ENCODE measurements at regions not wholly inside any gene's neighbourhood (a gene's known extent, or its start where the extent isn't known, plus 50 kb on each side); places are given as distances from the start of the nearest gene placed in this dataset.

DNA sequence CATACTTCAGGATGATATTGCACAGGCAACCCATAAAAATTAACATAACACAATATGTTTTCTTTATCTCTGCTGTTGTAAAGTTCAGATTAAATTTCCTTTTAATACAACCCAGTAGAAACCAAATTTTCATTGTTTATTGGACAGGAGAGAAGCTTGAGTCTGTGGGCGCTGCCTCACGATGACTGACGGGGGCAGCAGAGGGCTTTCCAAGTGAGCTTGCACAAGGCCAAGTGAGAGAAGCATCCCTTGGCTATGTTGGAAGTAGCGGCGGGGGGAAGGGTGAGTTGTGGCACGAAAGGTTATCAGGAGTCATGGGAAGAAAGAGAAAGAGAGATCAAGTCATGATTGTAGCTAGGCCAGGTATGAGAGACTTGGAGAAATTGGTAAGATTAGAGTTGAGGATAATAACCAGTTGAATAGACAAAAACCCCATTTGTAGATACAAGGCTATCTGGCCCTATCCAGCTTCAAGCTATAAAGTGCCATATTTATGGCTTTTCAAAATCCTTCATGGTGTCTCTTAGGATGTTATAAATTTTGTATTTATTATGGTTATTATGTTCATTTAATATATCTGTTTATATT lies 413.7 kb upstream of the FAM98A start:
- Mint-ChIP-seq H3K36me3 (ENCODE audit: insufficient read depth) (peaks cover 3% of the 10 kb centered on the region), H3K27ac (no peak overlapping the region), H3K4me3 (ENCODE audit: low read depth) (no peak overlapping the region), H3K9me3 (ENCODE audit: low read depth) (peaks cover 19% of the 10 kb centered on the region), H3K4me1 (ENCODE audit: low read depth) (peaks cover 2% of the 10 kb centered on the region), H3K27me3 (no peaks in the 10 kb centered on the region)
- peak; percentile 58 for DNase-seq (ENCODE audit: low spot score, unreplicated experiment)
- TF ChIP-seq, protein P1, sequence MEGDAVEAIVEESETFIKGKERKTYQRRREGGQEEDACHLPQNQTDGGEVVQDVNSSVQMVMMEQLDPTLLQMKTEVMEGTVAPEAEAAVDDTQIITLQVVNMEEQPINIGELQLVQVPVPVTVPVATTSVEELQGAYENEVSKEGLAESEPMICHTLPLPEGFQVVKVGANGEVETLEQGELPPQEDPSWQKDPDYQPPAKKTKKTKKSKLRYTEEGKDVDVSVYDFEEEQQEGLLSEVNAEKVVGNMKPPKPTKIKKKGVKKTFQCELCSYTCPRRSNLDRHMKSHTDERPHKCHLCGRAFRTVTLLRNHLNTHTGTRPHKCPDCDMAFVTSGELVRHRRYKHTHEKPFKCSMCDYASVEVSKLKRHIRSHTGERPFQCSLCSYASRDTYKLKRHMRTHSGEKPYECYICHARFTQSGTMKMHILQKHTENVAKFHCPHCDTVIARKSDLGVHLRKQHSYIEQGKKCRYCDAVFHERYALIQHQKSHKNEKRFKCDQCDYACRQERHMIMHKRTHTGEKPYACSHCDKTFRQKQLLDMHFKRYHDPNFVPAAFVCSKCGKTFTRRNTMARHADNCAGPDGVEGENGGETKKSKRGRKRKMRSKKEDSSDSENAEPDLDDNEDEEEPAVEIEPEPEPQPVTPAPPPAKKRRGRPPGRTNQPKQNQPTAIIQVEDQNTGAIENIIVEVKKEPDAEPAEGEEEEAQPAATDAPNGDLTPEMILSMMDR (IDR thresholded peaks at IDR 0.05; ENCODE audit: unreplicated experiment): peak; percentile 88

DNA sequence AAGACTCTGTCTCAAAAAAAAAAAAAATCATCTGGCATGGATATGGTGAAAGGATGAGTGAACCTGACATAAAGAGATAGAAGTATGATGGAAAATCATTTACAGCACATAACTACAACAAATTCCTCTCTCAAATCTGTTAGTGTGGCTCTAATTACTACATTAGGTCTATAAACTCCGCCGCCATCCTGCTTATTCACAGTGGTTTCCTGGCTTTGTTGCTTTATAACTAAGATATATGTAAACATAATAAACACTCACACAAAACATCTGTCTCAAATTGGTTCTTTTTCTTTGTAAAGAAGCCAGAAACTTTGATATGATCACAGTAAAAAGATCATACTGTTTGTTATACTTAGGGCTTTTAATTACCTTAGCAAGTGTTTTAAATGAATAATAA lies 412.6 kb upstream of the FAM98A start:
- TF ChIP-seq, protein P1 (IDR thresholded peaks at IDR 0.05; ENCODE audit: unreplicated experiment): no peak
- Mint-ChIP-seq H3K9me3 (ENCODE audit: low read depth) (peaks cover 19% of the 10 kb centered on the region), H3K36me3 (ENCODE audit: insufficient read depth) (peaks cover 3% of the 10 kb centered on the region)

DNA sequence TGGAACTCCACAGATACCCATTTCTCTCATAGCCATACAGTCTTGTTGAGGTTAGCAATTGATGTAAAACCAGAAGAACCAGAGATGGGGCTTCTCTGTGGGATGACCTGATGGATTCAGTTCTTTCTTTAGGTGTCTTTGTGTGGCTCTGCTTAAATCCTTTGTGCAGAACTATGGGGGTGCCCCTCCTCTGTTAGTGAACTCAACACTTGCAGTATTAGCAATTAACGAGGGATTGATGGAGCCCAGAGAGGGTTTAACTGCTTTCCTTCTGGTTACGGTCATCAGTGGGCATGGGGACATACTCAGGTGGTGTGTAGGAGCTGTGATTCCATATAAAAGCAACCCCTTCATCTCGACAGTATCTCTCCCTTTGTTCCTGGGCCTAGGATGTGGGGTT lies 406.8 kb upstream of the FAM98A start:
- Mint-ChIP-seq H3K9me3 (ENCODE audit: low read depth) (peaks cover 3% of the 10 kb centered on the region), H3K27ac (no peak overlapping the region), H3K36me3 (ENCODE audit: insufficient read depth) (no peaks in the 10 kb centered on the region), H3K27me3 (no peaks in the 10 kb centered on the region), H3K4me1 (ENCODE audit: low read depth) (no peaks in the 10 kb centered on the region), H3K4me3 (ENCODE audit: low read depth) (no peak overlapping the region)
- TF ChIP-seq, protein P1 (IDR thresholded peaks at IDR 0.05; ENCODE audit: unreplicated experiment): no peak
- no peak for DNase-seq (ENCODE audit: low spot score, unreplicated experiment)

More for the DNA sequence above, 412.6 kb upstream of the FAM98A start:
- DNase-seq (ENCODE audit: low spot score, unreplicated experiment): no peak
- Mint-ChIP-seq H3K4me3 (ENCODE audit: low read depth) (no peak overlapping the region), H3K27ac (no peak overlapping the region), H3K27me3 (no peaks in the 10 kb centered on the region), H3K4me1 (ENCODE audit: low read depth) (peaks cover 2% of the 10 kb centered on the region)

DNA sequence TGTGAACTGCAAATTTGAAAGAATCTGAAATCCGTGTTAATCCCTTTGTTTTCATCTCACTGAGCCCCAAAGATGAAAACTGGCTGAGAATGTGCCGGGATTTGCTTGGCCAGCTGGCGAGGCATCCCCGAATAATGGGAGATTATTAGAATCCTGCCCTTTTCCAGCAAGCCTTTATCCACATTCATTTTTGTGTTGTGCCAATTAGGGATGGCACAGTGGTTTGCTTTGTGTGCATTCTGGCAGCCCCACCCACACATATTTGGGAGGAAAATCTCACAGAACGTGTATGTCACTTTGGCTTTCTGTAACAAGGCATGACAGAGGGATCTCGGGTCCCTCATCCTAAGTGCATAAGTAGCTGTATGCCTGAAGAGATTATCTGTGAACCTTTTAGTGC lies 405.8 kb upstream of the FAM98A start:
- H3K27me3 Mint-ChIP-seq: no peaks in the 10 kb centered on the region
- H3K27ac Mint-ChIP-seq: no peak overlapping the region
- H3K4me3 Mint-ChIP-seq (ENCODE audit: low read depth): no peak overlapping the region
- H3K9me3 Mint-ChIP-seq (ENCODE audit: low read depth): peaks cover 3% of the 10 kb centered on the region
- no peaks in the 10 kb centered on the region for H3K36me3 Mint-ChIP-seq (ENCODE audit: insufficient read depth)
- H3K4me1 Mint-ChIP-seq (ENCODE audit: low read depth): no peaks in the 10 kb centered on the region
- DNase-seq (ENCODE audit: low spot score, unreplicated experiment): no peak
- TF ChIP-seq, protein P1 (IDR thresholded peaks at IDR 0.05; ENCODE audit: unreplicated experiment): no peak

DNA sequence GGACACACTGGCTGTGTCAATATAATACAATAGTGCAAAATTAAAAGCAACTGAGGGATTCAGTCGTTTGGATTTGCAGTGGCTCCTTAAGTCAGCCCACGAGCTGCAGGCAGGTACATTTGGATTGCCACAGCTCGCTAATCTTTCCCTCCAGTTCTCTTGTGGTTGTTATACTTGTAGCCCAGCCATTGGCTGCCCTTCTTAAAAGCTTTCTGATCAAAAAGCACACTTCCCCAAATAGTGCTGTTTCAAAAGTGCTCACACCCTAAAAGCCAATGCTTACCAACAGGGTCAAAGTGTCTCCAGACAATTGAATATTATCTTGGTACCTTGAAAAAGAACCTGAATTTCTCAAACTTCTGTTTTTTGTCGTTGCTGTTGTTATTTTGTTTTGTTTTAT lies 404.7 kb upstream of the FAM98A start:
- no peaks in the 10 kb centered on the region for H3K9me3 Mint-ChIP-seq (ENCODE audit: low read depth)
- no peaks in the 10 kb centered on the region for H3K27me3 Mint-ChIP-seq
- H3K4me3 Mint-ChIP-seq (ENCODE audit: low read depth): no peak overlapping the region
- H3K4me1 Mint-ChIP-seq (ENCODE audit: low read depth): no peaks in the 10 kb centered on the region
- no peak overlapping the region for H3K27ac Mint-ChIP-seq
- TF ChIP-seq, protein P1 (IDR thresholded peaks at IDR 0.05; ENCODE audit: unreplicated experiment): no peak
- H3K36me3 Mint-ChIP-seq (ENCODE audit: insufficient read depth): no peaks in the 10 kb centered on the region
- no peak for DNase-seq (ENCODE audit: low spot score, unreplicated experiment)
